Memory B cell (primary cell): ENCODE measurements at regions not wholly inside any gene's neighbourhood (a gene's known extent, or its start where the extent isn't known, plus 50 kb on each side); places are given as distances from the start of the nearest gene placed in this dataset.
A peak's percentile ranks its signal among the peaks of the same experiment; 100 is the strongest.
"Not testable (repeated sequence)": the region's sequence is repeated elsewhere in the genome, so short reads cannot be mapped to it uniquely, and the experiment has no call there.

Source experiments
- ATAC-seq: fragments of 150-1000 bp; cut with Tn5 transposase; 2 replicates; pipeline ENCODE4 v1.10.0; 2021; ENCODE audit warnings: low read depth, mild to moderate bottlenecking, moderate library complexity
- DNase-seq, 2 donors: peaks; one replicate each; pipeline ENCODE4 v3.0.0; 2022; ENCODE audit warnings: low spot score in 2 of 2
- H3K27ac Mint-ChIP-seq: one replicate; pipeline ENCODE4 v1.8.0; 2022; ENCODE audit warnings: mild to moderate bottlenecking, moderate library complexity, mixed read lengths
- H3K27me3 Mint-ChIP-seq: one replicate; pipeline ENCODE4 v1.8.0; 2022; ENCODE audit warnings: mixed read lengths
- H3K36me3 Mint-ChIP-seq: one replicate; pipeline ENCODE4 v1.8.0; 2022; ENCODE audit warnings: mild to moderate bottlenecking, mixed read lengths
- H3K4me1 Mint-ChIP-seq: one replicate; pipeline ENCODE4 v1.8.0; 2022; ENCODE audit warnings: mixed read lengths
- H3K4me3 Mint-ChIP-seq: one replicate; pipeline ENCODE4 v1.8.0; 2022; ENCODE audit warnings: mild to moderate bottlenecking, moderate library complexity, mixed read lengths
- H3K9me3 Mint-ChIP-seq: one replicate; pipeline ENCODE4 v1.8.0; 2022; ENCODE audit warnings: mixed read lengths

- Mint-ChIP-seq H3K4me3 (no peak overlapping the region), H3K27ac (no peak overlapping the region), H3K27me3 (peaks cover 5% of the 10 kb centered on the region), H3K36me3 (no peaks in the 10 kb centered on the region), H3K4me1 (no peaks in the 10 kb centered on the region), H3K9me3 (no peaks in the 10 kb centered on the region)
- DNase-seq (no peak), ATAC-seq (no peak)
Measured at GRCh38 chr10:84603971-84604370, 275.6 kb downstream of the CCSER2 start.

DNA sequence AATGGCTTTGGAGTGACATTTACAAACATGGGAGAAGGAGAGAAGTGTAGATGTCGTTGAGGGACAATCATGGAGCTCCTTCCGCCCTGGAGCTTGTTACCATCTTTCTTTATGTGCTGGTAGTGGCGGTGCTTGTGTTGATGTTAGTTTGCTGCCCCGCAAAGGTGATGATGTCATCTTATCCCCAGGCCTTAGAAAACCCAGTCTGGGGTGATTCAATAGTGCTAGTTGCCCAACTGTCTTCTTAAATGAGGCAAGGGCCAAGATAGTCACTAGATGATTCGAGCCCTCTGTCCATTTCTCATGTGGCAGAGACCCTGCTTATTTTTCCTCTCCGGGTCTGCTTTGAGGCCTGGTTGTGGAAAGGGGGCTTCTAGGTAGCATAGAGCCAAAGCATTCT is 277.4 kb downstream of the CCSER2 start:
- no peak for ATAC-seq
- no peaks in the 10 kb centered on the region for H3K4me1 Mint-ChIP-seq

GRCh38 chr10:84606428-84606827 is 278.0 kb downstream of the CCSER2 start:
- Mint-ChIP-seq H3K4me1 (no peaks in the 10 kb centered on the region), H3K36me3 (no peaks in the 10 kb centered on the region), H3K27ac (no peak overlapping the region), H3K27me3 (peaks cover 11% of the 10 kb centered on the region), H3K9me3 (no peaks in the 10 kb centered on the region), H3K4me3 (no peak overlapping the region)
- no peak for DNase-seq
- ATAC-seq: no peak

More for the DNA sequence above, 277.4 kb downstream of the CCSER2 start:
- Mint-ChIP-seq H3K4me3 (no peak overlapping the region), H3K27ac (no peak overlapping the region), H3K9me3 (no peaks in the 10 kb centered on the region), H3K36me3 (no peaks in the 10 kb centered on the region), H3K27me3 (peaks cover 11% of the 10 kb centered on the region)
- DNase-seq: no peak

DNA sequence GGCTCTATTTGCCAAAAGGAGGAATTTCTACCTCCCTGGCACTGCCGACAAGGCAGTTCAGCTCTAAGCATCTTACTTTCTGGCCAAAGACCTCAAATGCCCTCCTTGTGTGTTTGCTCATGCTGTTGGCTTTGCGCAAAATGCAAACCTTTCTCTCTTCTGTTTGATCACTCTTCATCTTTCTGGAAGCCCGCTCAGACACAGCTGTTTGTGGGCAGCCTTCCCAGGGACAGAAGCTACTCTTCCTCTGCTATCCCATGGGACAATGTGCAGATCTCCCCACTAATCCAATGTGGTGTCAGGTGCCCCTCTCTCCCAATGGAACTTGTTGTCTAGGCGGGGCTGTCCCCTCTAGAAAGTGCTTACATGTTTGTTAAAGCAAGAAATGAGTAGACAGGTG is 278.7 kb downstream of the CCSER2 start:
- Mint-ChIP-seq H3K4me1 (no peaks in the 10 kb centered on the region), H3K27ac (no peak overlapping the region), H3K36me3 (no peaks in the 10 kb centered on the region), H3K4me3 (no peak overlapping the region), H3K9me3 (no peaks in the 10 kb centered on the region), H3K27me3 (peaks cover 11% of the 10 kb centered on the region)
- ATAC-seq (no peak), DNase-seq (no peak)

- H3K4me1 Mint-ChIP-seq: no peaks in the 10 kb centered on the region
- DNase-seq (no peak), ATAC-seq (no peak)
- H3K27me3 Mint-ChIP-seq: peaks cover 11% of the 10 kb centered on the region
- no peaks in the 10 kb centered on the region for H3K9me3 Mint-ChIP-seq
- H3K27ac Mint-ChIP-seq: no peak overlapping the region
- H3K4me3 Mint-ChIP-seq: no peak overlapping the region
- H3K36me3 Mint-ChIP-seq: no peaks in the 10 kb centered on the region
Measured at GRCh38 chr10:84607523-84607922, 279.1 kb downstream of the CCSER2 start.

- no peak for DNase-seq
- ATAC-seq: no peak
Measured at GRCh38 chr10:84608126-84608525, 279.7 kb downstream of the CCSER2 start.

DNA sequence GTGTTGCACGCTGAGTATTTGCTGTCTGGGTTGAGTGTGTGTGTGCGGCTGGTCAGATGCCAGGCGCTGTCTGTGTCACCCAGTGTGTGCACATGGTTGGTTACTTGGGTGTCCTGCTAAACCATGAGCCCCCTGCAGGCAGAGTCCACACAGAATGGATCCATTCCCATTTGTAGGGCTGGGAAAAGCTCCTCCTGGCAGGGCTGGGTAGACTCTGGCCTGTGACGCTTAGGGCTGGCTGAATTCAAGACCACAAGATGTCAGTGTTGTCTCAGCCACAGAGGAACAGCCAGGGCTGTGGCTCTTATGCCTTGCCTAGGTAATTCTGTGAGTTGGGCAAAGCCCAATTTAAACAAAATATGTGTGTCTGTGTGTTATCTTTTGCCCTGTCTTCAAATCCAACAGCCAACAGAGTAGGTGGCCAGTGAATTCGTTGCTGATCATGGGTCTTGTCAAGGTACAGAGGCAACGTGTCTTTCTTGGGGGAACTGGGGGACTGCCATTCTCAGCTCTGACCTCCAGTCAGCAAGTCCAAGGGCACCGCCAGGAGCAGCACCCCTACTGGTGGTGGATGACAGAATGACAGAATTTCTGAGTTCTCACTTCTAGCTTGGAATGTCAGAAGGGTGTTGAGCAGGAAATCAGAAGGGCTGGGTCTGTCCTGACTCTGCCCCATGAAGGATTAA is 285.1 kb downstream of the CCSER2 start:
- ATAC-seq (no peak), DNase-seq (no peak)
- Mint-ChIP-seq H3K9me3 (peaks cover 5% of the 10 kb centered on the region), H3K27me3 (peaks cover 9% of the 10 kb centered on the region), H3K4me3 (no peak overlapping the region), H3K27ac (no peak overlapping the region), H3K4me1 (no peaks in the 10 kb centered on the region), H3K36me3 (no peaks in the 10 kb centered on the region)

More at GRCh38 chr10:84608126-84608525, 279.7 kb downstream of the CCSER2 start:
- H3K27ac Mint-ChIP-seq: no peak overlapping the region
- H3K4me1 Mint-ChIP-seq: no peaks in the 10 kb centered on the region
- H3K27me3 Mint-ChIP-seq: peaks cover 11% of the 10 kb centered on the region
- no peaks in the 10 kb centered on the region for H3K9me3 Mint-ChIP-seq
- H3K36me3 Mint-ChIP-seq: no peaks in the 10 kb centered on the region
- no peak overlapping the region for H3K4me3 Mint-ChIP-seq

- Mint-ChIP-seq H3K36me3 (no peaks in the 10 kb centered on the region), H3K27me3 (no peaks in the 10 kb centered on the region), H3K4me1 (no peaks in the 10 kb centered on the region), H3K4me3 (no peak overlapping the region), H3K27ac (no peak overlapping the region), H3K9me3 (no peaks in the 10 kb centered on the region)
- DNase-seq (no peak), ATAC-seq (no peak)
Measured at GRCh38 chr10:84626397-84627087, 298.2 kb downstream of the CCSER2 start.

- DNase-seq: no peak
- Mint-ChIP-seq H3K4me3 (no peak overlapping the region), H3K4me1 (no peaks in the 10 kb centered on the region), H3K27me3 (no peaks in the 10 kb centered on the region), H3K36me3 (no peaks in the 10 kb centered on the region), H3K9me3 (no peaks in the 10 kb centered on the region), H3K27ac (no peak overlapping the region)
- ATAC-seq: no peak
Measured at GRCh38 chr10:84632866-84633265, 304.5 kb downstream of the CCSER2 start.

DNA sequence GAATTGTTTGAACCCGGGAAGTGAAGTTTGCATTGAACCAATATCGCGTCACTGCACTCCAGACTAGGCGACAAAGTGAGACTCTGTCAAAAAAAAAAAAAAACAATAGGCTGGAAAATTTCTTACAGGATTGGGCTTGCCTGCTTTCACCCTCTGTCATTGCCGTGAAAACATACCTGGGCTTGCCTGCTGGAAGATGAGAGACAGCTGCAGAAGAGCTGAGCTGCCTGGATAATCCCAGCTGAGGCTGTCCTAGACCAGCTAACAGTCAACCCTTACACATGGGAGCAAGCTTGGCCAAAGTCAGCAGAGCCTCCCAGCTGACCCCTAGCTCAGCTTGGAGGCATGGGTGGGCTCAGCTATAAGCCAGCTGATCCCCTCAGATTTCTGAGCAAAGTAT is 306.2 kb downstream of the CCSER2 start:
- no peak overlapping the region for H3K4me3 Mint-ChIP-seq

GRCh38 chr10:84650628-84651027 is 322.2 kb downstream of the CCSER2 start:
- H3K27ac Mint-ChIP-seq, H3K4me3 Mint-ChIP-seq, H3K36me3 Mint-ChIP-seq, DNase-seq, ATAC-seq, H3K4me1 Mint-ChIP-seq, H3K27me3 Mint-ChIP-seq: not testable (repeated sequence)
- H3K9me3 Mint-ChIP-seq: peaks cover 13% of the 10 kb centered on the region

More for the DNA sequence above, 306.2 kb downstream of the CCSER2 start:
- ATAC-seq (no peak), DNase-seq (no peak)
- Mint-ChIP-seq H3K36me3 (no peaks in the 10 kb centered on the region), H3K4me1 (no peaks in the 10 kb centered on the region), H3K27me3 (no peaks in the 10 kb centered on the region), H3K27ac (no peak overlapping the region), H3K9me3 (no peaks in the 10 kb centered on the region)

- Mint-ChIP-seq H3K9me3 (peaks cover 2% of the 10 kb centered on the region), H3K27ac (no peak overlapping the region), H3K4me1 (peaks cover 2% of the 10 kb centered on the region), H3K4me3 (no peak overlapping the region), H3K27me3 (peaks cover 4% of the 10 kb centered on the region), H3K36me3 (no peaks in the 10 kb centered on the region)
- peak; percentile 41 for ATAC-seq
- no peak for DNase-seq
Measured at GRCh38 chr10:84654671-84655070, 326.3 kb downstream of the CCSER2 start.

GRCh38 chr10:84659027-84659426 is 330.6 kb downstream of the CCSER2 start:
- H3K27me3 Mint-ChIP-seq: peaks cover 7% of the 10 kb centered on the region
- H3K27ac Mint-ChIP-seq: no peak overlapping the region
- no peaks in the 10 kb centered on the region for H3K36me3 Mint-ChIP-seq
- H3K4me3 Mint-ChIP-seq: no peak overlapping the region
- no peak for ATAC-seq
- peaks cover 1% of the 10 kb centered on the region for H3K9me3 Mint-ChIP-seq
- no peak for DNase-seq
- peaks cover 2% of the 10 kb centered on the region for H3K4me1 Mint-ChIP-seq

DNA sequence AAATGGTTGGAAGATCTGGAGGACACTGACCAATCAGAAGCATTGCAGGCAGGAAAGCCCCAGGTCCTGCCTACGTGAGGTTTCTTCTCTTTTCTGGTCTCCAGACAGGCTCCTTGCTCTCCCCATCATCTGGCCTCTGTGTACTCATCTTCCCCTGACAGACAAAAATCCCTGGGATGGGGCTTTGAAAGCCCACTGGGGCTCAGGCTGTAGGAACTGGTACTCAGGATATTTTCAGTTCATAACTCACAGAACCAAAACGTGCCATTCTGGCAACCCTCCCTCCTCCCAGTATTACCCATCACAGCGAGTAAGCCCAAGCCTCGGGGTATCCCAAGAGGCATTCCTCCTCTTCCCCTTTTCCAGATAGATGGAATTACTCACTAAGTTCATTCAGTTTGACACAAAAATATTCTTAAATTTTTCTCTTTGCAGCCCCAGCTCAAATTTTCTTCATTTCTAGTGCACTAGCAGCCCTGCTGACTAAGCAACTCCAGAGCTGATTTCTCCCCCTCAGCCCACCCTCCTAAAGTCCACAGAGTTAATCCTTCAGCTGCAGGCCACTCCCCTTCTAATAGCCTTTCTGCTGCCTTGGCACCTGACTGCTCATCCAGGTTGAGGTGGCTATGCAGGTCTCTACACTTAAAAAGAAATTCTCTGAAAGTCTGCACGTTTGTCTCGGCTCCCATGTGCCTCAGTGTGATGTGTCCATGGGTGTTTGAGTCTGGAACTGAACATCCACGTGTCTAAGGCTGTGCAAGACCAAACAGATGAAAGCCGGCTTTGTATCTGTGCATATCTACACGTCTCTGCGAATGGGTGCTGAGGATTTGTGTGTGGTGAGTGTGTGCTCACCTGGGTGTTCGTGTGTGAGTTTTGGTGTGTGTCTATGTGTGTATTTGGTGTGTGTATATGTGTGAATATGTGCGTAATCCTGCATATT is 331.4 kb downstream of the CCSER2 start:
- ATAC-seq (no peak), DNase-seq (no peak)
- peaks cover 7% of the 10 kb centered on the region for H3K27me3 Mint-ChIP-seq
- no peak overlapping the region for H3K27ac Mint-ChIP-seq
- H3K4me3 Mint-ChIP-seq: no peak overlapping the region
- peaks cover 1% of the 10 kb centered on the region for H3K9me3 Mint-ChIP-seq
- H3K4me1 Mint-ChIP-seq: no peaks in the 10 kb centered on the region
- no peaks in the 10 kb centered on the region for H3K36me3 Mint-ChIP-seq
